ENCODE measurements at regions not wholly inside any gene's neighbourhood (a gene's known extent, or its start where the extent isn't known, plus 50 kb on each side); places are given as distances from the start of the nearest gene placed in this dataset.

DNA sequence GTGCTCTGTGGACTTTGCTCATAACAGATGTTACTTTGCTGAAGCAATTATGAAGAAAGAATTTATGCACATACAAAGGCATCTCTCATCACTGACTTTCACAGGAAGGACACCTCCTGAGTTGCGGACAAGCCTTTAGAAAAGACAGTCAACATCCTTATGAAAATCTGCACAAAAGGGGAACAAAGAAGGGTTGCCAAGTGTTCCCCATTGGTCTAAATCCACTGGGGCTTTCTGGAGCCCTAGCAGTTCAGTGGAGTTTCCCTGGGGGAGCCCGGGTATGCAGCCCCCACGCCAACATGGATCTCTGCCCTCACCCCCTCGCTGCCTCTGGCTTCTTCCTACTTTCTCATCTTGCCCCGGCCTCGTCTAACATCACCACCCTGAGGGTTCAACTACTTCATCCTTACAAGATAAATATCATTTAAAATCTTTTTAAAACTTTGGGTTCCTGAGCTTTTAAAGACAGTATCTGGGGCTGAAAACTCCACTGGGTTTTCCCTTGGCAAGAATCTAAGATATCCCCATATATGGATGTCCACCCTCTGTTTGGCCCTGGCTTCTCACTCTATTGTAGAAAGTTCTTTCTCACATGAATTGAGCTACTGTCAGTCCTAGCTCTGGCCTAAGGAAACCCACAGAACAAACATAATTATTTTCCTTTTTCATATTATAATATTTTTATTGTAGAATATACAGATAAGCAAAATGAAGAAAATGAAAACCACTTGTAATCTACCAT lies 207.9 kb upstream of the RGMA start:
- intact Hi-C loops (cut with micrococcal nuclease) = no loop called here
- peak; percentile 30 for ATAC-seq
- no peak for DNase-seq

DNA sequence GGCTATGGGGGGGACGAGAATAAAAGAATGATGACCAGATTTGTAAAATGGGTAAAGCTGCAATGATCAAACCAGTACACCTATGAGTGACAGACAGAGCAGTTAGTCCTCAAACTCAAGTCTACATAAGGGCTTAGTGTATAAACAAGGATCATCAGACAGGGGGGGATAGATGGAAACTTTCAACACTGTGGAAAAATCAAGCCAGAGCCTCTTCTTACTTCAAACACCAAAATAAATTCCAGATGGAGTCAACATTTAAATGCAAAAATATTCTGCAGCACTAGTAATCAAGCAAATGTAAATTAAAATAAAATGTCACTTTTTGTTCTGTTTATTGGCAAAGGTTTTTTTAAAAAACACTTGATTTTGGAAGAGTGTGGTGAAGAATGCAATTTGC lies 205.9 kb upstream of the RGMA start:
- intact Hi-C loops (cut with micrococcal nuclease) = no loop called here
- DNase-seq = no peak
- no peak for ATAC-seq

DNA sequence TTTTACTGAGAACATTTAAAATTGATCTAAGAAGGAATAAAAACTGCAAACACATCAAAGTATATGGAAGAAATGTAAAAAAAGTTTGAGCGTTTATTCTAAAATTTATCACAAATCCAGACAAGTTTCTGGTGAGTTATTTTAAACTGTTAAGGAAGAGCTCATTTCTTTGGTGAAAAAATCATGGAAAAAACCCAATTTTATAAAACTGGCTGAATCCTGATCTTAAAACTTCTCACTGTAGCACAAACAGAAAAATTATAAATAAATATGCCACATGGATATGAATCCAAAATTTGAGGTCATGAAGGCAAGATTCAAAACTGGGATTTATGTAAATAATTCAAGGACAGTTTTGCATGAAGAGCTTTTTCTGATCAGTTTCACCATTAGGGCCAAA lies 205.1 kb upstream of the RGMA start:
- DNase-seq (no peak), ATAC-seq (no peak)
- intact Hi-C loops (cut with micrococcal nuclease) = no loop called here

GRCh38 chr15:93291380-93291779 lies 202.4 kb upstream of the RGMA start:
- DNase-seq (no peak), ATAC-seq (no peak)
- intact Hi-C loops (cut with micrococcal nuclease) = no loop called here

GRCh38 chr15:93290618-93290946 lies 201.6 kb upstream of the RGMA start:
- no peak for DNase-seq
- intact Hi-C loops (cut with micrococcal nuclease) = no loop called here
- no peak for ATAC-seq

- DNase-seq (no peak), ATAC-seq (no peak)
- intact Hi-C loops (cut with micrococcal nuclease) = no loop called here
These were observed 201.1 kb upstream of the RGMA start for GRCh38 chr15:93289941-93290617.

DNA sequence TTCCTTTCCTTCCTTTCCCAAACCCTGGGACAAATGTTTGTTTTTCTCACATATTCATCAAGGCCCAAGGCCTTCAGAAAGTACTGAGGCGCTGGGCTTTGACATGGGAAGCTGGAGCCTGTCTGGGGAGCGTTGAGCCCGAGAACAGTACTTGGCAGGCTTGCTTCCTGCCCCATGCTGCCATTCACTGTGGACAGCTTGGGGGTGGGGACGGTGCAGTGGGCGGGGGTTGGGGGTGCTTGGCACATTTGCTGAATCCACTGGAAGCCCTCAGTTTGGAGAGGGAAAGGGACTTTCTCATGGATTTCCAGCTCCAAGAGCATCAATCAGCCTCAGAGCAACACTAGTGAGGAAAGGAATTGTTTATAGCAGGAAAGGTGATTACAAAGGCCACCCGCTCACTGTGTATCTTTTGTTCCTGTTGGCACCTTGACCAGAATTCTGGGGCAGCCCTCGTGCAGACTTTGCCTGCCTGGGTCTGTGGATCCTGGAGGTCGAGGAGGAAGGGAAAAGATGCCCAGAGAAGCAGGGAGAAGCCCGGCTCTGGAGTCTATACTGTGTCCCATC lies 199.8 kb upstream of the RGMA start:
- ATAC-seq (no peak), DNase-seq (no peak)
- intact Hi-C loops (cut with micrococcal nuclease) = no loop called here

- ATAC-seq = no peak
These were observed 197.4 kb upstream of the RGMA start for GRCh38 chr15:93286446-93286845.

DNA sequence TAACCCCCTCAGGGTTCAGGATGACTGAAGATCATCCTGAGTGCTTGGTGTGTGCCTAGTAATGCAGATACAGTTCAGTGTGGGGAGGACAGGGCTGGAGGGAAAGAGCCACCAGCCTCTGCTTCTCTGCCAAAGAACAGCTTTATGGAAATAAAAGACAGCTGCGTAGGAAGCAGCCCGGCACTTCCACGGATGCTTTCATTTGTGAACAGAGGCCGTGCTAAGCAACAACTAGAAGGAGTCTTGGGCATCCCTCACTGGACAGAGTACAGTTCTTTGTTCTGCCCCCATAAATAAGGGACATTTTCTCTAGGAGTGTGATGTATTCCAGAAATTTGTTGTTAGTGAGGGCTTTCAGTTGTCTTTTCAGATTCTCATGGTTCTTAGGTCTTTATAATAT lies 194.8 kb upstream of the RGMA start:
- no peak for DNase-seq
- intact Hi-C loops (cut with micrococcal nuclease) = no loop called here
- ATAC-seq = no peak

More at GRCh38 chr15:93286446-93286845, 197.4 kb upstream of the RGMA start:
- intact Hi-C loops (cut with micrococcal nuclease) = no loop called here
- no peak for DNase-seq

GRCh38 chr15:93282808-93283207 lies 193.8 kb upstream of the RGMA start:
- DNase-seq = no peak
- no peak for ATAC-seq
- intact Hi-C loops (cut with micrococcal nuclease) = no loop called here

GRCh38 chr15:93278783-93279182 lies 189.8 kb upstream of the RGMA start:
- DNase-seq (no peak), ATAC-seq (no peak)
- intact Hi-C loops (cut with micrococcal nuclease) = no loop called here

- intact Hi-C loops (cut with micrococcal nuclease) = no loop called here
- DNase-seq (no peak), ATAC-seq (no peak)
These were observed 189.0 kb upstream of the RGMA start for GRCh38 chr15:93278006-93278405.

DNA sequence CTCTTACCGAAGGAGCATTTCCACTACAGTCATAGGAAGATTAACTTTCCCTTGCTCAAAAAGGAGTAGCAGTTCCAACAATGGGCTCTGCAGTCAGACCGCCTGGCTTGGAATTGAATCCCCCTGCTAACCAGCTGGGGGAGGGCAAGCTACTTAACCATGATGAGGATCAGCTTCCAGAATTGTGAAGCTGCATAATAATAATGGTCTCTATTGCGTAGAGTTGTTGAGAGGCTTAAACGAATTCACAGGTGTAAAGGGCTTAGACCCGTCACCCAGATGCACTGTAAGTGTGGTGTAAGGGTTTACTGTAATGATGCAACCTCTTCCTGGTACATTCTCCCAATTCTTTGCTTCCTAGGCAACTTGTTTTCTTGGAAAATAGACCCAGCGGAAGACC lies 185.2 kb upstream of the RGMA start:
- intact Hi-C loops (cut with micrococcal nuclease) = no loop called here
- no peak for ATAC-seq
- DNase-seq = no peak

DNA sequence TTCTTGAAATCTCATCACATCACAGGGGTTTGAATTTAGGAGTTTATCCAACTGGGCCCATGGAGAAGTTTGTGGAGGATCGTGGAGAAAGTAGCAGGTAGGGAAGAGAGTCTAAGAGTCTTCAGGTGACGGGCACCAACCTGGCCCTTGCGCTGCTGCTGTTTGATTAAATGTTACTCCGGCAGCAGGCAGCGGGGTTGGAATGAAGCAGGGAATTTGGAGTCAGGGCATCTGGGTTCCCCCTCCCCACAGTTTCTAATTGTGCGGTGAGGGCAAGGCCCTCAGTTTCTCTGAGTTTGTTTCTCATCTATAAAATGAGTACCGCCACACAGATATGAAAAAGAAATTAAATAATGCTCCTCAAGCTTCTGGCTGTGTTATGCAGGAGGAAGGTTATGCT lies 182.9 kb upstream of the RGMA start:
- ATAC-seq = no peak
- intact Hi-C loops (cut with micrococcal nuclease) = no loop called here
- no peak for DNase-seq

DNA sequence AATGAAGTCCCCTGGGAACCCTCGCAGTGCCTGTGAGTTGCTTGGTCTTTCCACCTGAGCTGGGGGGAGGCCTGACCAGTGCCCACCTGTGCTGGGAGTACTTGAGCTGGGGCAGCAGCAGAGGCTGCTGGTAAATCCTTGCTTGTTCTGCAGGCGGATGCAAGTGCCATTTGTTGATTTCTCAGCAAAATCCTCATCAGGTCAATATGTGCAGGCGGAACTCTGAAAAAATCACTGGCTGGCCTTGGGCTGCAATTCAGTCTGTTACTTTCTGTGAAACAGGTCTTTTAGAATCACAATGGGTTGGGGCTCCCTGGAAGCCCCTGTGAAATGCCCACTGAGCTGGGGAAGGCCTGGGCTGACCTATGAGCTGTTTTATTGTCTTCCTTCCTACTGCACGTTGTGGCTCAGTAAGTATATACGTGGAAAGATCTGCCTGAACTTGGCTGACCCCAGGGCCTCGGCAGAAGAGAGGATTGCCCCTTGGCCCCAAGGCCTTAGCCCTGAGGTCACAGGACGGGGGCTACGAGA lies 182.0 kb upstream of the RGMA start:
- DNase-seq = no peak
- no peak for ATAC-seq
- intact Hi-C loops (cut with micrococcal nuclease) = no loop called here

- DNase-seq (no peak), ATAC-seq (no peak)
- intact Hi-C loops (cut with micrococcal nuclease) = no loop called here
These were observed 179.1 kb upstream of the RGMA start for GRCh38 chr15:93268066-93268465.

DNA sequence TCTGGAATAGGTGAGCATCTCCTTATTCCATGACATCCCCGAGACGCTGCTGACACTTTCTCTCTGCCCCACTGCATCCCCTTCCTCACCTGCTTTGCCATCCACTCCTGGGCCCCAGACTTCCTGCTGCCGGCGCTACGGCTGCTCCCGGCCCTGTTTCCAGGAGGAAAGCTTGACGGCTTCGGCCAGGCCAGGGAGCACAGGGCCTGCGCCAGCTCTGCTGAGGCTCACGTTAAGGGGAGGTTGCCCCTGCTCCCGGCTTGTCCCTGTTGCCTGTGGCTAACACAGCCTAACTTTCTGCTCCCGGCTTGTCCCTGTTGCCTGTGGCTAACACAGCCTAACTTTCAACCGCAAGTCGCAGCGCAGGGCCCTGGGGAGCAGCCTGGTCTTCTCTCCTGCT lies 177.3 kb upstream of the RGMA start:
- ATAC-seq (no peak), DNase-seq (no peak)
- intact Hi-C loops (cut with micrococcal nuclease) = no loop called here

- ATAC-seq = peak; percentile 19
- intact Hi-C loops (cut with micrococcal nuclease) = no loop called here
- no peak for DNase-seq
These were observed 176.1 kb upstream of the RGMA start for GRCh38 chr15:93265111-93265556.

DNA sequence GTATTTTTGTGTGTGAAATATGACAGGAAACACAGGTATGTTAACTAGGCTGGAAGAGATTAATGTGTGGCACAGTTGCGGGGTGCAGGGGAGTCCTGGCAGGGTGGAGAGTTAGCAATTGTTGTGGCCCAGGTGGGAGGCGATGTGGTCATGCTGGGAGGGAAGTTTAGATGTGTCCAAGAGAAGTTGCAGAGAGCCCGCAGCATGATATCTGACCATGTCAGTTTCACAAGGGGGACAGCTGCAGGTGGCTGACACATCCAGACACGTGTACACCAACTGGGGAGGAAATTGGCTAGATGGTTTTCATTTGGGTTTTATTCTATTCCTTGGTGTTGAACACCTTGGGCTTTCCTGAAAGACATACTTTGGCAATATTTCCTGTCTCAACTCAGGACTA lies 172.8 kb upstream of the RGMA start:
- no peak for ATAC-seq

GRCh38 chr15:93257920-93258319 lies 168.9 kb upstream of the RGMA start:
- DNase-seq = no peak
- no peak for ATAC-seq
- intact Hi-C loops (cut with micrococcal nuclease) = no loop called here

More for the DNA sequence above, 172.8 kb upstream of the RGMA start:
- DNase-seq = no peak
- intact Hi-C loops (cut with micrococcal nuclease) = no loop called here

DNA sequence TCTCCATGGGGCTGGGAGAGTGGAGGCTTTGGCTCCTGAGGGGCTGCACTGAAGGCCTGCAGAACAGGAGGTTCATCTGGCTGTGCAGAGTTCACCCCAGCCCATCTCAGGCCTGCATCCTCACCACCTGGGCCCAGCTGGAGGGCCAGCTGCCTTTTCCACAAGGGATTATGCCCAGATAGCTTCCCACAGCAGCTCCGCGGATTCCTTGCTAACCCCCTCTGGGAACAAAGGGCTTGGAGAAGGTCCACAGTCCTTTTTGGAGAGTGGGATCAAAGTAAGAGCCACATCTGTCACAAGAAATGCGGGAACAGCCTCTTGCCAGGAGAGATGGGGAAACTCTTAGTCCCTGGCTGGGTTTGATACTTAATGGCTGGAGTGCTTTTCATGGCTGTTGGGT lies 164.7 kb upstream of the RGMA start:
- DNase-seq (peak; percentile 68), ATAC-seq (peak; percentile 75)
- intact Hi-C loops (cut with micrococcal nuclease) = no loop called here

Data from left ventricle myocardium superior (tissue), 1 donor.